ENCODE measurements at regions not wholly inside any gene's neighbourhood (a gene's known extent, or its start where the extent isn't known, plus 50 kb on each side); places are given as distances from the start of the nearest gene placed in this dataset.
A peak's percentile ranks its signal among the peaks of the same experiment; 100 is the strongest.

DNA sequence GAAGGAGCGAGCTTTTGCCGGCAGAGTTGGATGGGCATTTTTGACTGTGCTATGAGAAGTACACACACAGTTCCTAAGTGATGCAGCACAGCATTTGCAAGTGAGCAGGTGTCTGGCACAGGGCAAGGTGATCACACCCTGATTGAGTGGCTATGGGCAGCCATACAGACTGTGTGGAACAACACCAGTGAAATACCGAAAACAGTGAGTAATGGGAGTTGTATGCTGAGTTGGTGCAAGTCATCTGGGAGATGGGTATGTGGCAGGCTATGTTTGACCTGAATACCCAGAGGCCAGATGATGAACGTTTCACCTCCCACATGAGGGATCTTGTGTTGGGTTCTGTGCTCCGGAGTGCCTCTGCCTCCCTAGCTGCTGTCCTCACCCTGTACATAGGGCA lies 53.5 kb upstream of the TIPARP start:
- DNase-seq (ENCODE audit: low read depth, low spot score): no peak
- peak overlapping the region; percentile 42 for H3K27ac ChIP-seq

DNA sequence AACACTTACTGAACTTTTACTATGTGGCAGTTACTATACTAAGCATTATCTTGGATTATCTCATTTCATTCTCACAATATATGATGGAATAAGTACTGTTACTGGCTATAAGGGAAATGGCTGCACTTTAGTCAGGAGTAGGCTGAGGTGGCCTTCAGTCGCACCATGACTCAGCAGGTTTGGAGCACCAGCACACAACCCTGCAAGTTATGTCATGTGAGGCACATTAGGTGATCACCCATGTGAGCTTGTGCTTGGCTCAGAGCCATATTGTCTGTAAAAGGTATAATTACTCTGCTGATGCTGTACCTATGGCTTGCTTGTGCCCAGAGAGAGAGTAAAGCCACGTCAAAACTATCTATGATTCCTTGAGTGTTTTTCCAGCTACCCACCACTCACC lies 54.1 kb upstream of the TIPARP start:
- no peak for DNase-seq (ENCODE audit: low read depth, low spot score)
- peak overlapping the region; percentile 42 for H3K27ac ChIP-seq

DNA sequence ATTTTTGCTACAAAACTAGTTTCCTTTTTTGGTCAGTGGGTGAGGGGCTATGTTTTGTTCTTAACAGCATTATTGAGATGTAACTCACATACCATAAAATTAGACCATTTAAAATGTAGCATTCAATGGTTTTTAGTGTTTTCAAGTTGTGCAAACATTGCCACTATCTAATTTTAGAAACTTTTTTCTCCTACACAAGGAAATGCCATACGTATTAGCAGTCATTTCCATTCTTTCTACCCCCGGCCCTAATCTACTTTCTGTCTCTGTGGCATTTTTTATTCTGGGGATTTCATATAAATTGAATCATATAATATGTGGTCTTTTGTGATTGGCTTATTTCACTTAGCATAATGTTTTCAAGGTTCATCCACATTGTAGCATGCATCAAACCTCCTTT lies 55.0 kb upstream of the TIPARP start:
- DNase-seq (ENCODE audit: low read depth, low spot score): no peak
- peak overlapping the region; percentile 42 for H3K27ac ChIP-seq

DNA sequence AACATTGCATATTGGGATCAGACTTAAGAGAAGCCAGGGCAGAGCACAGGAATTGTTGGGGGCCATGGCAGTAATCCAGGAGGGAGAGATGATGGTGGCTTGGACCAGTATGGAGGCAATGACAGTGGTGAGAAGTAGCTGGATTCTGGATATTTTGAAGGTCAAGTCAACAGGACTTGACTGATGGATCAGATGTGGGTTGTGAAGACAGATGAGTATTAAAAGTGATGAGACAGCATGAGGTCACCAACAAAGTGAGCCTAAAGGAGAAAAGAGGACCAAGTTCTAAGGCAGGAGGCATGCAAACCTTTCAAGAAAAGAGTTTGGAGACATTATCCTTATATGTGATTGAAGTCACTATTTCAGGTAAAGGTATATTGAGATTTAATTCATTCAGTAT lies 56.6 kb upstream of the TIPARP start:
- DNase-seq (ENCODE audit: low read depth, low spot score): no peak
- H3K27ac ChIP-seq: peak overlapping the region; percentile 37

DNA sequence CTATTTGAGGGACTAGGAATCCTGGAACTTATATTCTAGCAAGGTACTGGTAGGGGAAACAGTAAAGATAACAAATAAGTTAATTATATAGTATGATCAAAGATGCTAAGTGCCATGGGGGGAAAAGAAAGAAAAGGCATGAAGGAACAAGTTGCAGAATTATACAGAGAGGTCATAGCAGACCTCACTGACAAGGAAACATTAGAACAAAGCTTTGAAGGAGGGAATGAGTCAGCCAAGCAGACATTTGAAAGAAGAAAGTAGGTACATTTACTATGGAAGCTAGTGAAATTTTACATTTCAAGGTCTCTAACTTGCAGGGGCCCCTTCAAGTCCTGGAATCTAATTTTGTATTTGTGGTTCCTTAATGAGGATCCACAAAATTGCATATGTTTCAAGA lies 57.2 kb upstream of the TIPARP start:
- DNase-seq (ENCODE audit: low read depth, low spot score): no peak
- H3K27ac ChIP-seq: peak overlapping the region; percentile 37

DNA sequence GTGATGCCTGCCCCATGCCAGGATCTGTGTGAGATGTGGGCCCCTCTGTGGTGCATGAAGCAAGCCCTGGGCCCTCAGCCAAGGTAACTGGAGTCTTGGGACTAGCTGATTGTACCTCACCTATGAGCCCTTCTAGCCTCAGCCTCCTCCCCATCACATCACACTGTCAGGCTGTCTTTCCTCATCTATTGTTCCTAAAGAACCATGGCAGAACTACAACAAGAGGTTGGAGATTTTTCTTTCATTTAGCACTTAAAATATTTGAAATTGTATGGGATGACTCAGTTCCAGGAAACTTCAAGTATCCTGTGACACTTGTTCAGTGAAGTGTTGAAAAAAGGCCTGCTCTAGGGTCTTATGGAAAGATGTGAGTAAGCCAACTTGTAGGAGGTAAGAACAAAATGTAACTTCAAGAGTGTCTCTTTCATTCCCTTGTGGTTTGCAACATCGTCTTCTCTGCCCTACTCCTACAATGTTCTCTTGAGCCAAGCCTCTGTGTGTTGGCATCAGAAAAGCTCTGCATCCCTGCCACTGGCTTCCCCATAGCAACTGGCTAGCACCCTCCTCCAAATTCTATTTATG lies 58.7 kb upstream of the TIPARP start:
- no peak for DNase-seq (ENCODE audit: low read depth, low spot score)
- peak overlapping the region; percentile 44 for H3K27ac ChIP-seq

DNA sequence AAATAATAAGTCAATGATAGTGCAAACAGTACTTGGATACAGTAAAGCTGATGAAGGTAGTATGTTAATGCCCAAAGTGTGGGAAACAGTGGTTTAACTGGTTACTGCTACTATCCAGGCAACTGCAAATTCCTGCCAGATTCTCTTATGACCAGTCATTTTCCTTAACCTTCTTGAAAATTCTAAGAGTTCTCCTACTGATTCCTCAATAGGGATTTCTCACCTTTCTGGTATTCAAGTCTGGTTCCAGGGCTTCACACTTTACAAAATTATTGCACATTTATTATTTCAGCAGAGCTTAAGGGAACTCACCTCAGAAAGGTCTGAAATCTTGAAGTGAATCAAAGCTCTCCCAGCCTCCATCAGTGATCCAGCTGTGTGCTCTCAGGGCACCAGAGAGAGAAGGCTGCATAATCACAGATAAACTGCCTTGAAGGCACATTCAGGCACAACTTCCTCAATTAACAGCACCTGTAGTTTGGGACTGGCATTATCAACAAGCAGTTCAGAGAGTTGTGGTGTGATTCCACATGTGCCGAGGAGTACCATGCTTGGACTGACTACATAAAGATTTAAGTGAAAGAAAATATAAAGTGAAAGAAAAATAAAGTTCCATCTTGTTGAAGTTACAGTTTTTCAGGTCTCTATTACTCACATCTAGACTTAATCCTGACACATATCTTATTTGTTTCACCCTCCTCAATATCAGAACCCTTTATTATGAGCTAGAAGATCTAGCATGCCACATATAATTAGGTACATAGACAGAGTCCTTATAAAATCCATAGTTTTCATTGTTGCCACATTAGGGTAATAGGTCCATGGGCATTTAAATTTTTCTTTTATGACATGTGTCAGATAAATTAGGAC lies 59.5 kb upstream of the TIPARP start:
- DNase-seq (ENCODE audit: low read depth, low spot score): no peak

DNA sequence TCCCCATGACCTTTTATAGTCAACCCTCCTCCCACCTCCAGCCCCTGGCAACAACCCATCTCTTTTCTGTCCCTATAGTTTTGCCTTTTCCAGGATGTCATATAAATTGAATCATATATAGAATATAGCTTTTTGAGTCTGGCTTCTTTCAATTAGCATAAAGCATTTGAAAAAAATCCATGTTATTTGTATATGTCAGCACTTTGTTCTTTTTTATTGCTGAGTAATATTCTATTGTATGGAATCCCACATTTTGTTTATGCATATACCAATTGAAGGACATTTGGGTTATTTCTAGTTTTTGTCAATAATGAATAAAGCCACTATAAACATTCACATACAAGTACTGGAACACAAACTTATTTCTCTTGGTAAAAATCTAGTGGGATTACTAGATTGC lies 58.0 kb upstream of the SSR3 start:
- H3K27ac ChIP-seq: no peak overlapping the region
- no peak for DNase-seq (ENCODE audit: low read depth, low spot score)

More for the DNA sequence above, 59.5 kb upstream of the TIPARP start:
- peak overlapping the region; percentile 44 for H3K27ac ChIP-seq

DNA sequence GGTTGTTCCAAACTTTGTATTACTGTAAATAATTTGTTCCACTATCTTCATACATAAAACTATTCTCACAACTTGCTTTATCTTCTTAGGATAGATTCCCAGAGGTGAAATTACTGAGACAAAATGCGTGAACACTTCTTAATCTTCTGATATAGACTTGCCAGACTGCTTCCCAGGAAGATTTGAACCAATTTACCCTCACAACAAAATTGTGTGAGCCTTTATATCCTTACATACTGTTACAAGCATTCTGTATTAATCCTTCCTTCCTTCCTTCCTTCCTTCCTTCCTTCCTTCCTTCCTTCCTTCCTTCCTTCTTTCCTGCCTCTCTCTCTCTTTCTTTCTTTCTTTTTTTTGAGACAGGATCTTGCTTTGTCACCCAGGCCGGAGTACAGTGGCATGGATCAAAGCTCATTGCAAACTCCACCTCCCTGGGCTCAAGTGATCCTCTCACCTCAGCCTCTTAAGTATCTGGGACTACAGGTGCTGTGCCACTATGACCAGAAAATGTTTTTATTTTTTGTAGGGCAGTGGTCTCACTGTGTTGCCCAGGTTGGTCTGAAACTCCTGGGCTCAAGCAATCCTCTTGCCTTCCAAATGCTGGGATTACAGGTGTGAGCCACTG lies 57.1 kb upstream of the SSR3 start:
- no peak overlapping the region for H3K27ac ChIP-seq
- no peak for DNase-seq (ENCODE audit: low read depth, low spot score)

DNA sequence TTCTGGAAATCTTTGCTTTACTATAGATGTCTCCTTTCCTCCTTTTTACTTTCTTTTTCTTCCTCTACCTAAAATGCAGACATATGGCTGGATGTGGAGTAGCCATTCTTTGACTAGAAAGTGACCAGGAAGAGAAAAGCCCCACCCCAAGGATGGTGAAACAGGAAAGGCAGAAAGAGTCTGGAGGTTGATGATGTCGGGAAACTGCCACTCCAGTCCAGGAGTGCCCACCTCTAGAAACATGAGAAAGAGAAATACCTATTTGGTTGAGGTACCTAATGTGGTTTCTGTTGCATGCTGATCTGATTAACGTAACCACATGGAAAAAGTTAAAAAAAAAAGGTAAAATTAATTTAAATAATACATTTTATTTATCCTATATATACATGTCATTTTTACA lies 55.2 kb upstream of the SSR3 start:
- no peak overlapping the region for H3K27ac ChIP-seq
- DNase-seq (ENCODE audit: low read depth, low spot score): no peak

DNA sequence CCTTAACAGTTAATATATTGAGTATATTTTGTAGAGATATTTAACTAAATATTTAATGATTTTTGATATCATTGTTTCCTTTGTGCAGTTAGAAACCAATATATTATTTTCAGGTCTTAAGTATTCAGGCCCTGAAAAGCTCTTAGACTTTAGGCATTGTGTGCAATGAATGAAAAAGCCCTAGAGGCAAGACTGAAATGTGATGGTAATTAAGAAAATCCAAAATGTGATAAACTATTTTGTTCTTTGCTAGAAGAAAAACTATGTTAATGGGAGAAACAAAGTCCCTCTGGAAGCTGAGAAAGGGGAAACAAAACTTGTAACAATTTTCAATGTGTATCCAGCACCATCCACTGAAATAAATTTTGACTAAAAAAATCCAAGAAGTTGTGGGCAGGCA lies 54.6 kb upstream of the SSR3 start:
- no peak overlapping the region for H3K27ac ChIP-seq
- no peak for DNase-seq (ENCODE audit: low read depth, low spot score)

DNA sequence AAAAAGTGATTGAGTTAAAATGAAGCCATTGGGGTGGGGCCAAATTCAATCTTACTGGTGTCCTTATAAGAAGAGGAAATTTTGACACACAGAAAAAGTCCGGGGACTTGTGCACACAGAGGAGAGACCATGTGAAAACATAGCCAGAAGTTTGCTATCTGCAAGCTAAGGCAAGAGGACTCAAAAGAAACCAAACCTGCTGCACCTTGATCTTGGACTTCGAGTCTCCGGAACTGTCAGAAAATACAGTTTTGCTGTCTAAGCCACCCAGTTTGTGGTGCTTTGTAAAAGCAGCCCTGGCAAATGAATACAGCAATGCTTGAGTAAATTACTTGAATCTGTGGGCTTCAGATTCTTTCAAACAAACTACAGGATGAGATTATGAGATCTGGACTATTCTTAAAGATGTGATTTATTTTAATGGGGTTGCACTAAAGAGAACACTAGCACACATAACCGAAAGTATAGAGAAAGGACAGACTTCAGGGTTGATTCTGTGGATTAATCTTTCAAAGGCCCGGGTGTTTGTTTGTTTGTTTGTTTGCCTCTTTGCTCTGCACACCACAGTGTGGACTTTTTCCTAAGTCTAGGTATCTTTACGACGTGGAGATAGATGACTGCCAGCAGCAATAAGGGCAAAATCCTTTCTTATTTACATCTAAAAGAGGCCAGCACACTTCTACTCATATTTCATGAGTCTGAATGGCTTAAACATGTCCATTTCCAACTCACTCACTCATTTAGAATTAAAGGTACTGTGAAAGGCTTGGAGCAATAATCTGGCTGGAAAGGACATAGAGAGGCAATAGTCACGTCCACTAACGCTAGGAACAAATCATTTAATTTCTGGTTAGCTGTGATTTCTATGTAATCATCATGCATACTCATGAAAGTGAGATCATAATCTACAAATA lies 53.9 kb upstream of the SSR3 start:
- no peak for DNase-seq (ENCODE audit: low read depth, low spot score)
- H3K27ac ChIP-seq: no peak overlapping the region

DNA sequence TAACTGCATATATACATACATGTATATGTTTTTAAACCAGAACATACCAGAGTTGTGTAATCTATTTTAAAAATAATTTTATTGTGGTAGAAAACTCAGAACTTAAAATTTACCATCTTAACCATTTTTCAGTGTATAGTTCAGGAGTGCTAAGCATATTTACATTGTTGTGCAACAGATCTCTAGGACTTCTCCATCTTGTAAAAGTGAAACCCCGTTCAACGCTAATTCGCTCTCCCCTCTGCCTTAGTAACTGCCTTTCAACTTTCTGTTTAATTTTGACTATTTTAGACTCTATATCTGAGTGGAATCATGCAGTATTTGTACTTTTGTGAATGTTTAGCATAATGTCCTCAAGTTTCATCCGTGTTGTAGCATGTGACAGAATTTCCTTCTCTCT lies 51.8 kb upstream of the SSR3 start:
- no peak overlapping the region for H3K27ac ChIP-seq
- DNase-seq (ENCODE audit: low read depth, low spot score): no peak

DNA sequence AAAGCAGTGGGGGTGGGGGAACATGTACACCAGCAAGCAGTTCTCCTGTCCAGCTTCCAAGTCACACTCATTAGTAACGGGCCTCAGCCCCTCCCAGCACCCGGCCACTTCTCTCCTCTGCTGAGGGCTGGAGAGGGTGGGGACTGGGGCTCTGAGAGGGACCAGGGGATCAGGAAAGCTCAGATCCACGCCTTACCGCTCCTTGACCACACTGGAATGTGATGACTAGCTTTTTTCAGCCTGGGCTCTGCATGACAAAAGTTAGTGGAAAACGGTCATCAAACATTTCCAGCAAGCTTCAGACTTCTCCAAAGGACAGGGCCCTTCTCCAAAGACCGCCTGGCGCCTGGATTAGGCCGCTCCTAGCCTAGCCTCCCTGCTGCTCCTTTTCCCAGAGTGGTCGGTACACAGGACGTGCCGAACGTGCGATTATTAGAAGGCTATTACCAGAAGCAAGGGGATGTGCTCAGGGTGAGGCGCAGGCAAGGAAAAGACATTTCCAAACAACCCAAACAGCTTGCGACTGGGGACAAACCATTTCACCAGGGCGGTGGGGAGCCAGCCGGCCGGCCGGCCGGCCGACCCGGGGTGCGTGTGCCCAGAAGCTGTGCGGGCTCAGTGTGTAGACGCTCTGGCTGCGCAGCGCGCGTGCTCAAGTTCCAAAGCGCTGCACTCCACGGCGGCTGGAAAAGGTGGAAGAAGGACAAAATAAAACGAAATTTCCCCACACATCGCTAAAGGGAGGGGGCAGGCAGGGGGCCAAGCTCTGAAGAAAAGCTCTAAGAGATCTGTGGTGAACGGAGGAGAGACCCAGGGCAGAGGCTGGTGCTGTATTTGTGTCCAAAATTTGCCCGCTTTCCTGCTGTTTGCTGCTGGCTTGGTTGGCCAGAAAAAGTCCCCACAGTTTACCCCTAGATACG lies 51.0 kb upstream of the SSR3 start:
- no peak for DNase-seq (ENCODE audit: low read depth, low spot score)
- peak overlapping the region; percentile 28 for H3K27ac ChIP-seq

DNA sequence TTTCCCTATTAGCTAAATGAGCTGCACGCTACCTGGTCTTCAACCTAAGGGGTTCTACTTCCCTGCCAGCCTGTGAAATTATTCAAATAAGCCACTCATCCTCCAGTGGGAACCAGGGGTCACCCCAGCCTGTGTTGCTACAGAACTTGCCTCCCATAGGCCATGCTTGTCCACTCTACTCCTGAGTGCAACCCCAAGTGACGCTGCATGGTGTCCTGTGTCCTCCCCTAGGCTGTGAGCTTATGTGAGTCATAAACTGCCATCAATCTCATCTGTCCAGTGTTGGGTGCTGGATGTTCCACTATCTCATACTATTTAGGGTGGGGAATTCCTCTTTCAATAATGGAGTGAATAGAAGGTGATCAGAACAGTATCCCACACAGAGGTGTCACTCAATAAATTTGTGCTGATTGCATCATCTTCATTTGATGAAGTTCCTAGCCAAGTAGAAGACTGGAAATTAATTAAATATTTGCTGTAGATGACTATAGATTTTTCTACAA lies 49.8 kb upstream of the SSR3 start:
- no peak overlapping the region for H3K27ac ChIP-seq
- no peak for DNase-seq (ENCODE audit: low read depth, low spot score)

All from epithelial cell of prostate (primary cell).